Tibial nerve (tissue), 4 donors: ENCODE measurements at regions not wholly inside any gene's neighbourhood (a gene's known extent, or its start where the extent isn't known, plus 50 kb on each side); places are given as distances from the start of the nearest gene placed in this dataset.
"Not testable (repeated sequence)": the region's sequence is repeated elsewhere in the genome, so short reads cannot be mapped to it uniquely, and the experiment has no call there.

Source experiments
- DNase-seq, 2 donors: peaks; one replicate each; pipeline ENCODE4 v3.0.0-alpha.2; 2019; ENCODE audit warnings: low spot score in 2 of 2
- H3K27ac ChIP-seq, 4 donors: fragments of 200-600 bp; sonication (generic) in 3 of 4; one replicate each; pipeline ENCODE4 v1.5.1; 2017 to 2019; ENCODE audit warnings: mild to moderate bottlenecking in 1 of 4
- H3K27me3 ChIP-seq, 2 donors: fragments of 200-600 bp; sonication (generic) in 1 of 2; one replicate each; pipeline versions ENCODE4 v1.5.1 to v1.6.0; 2017 to 2019
- H3K36me3 ChIP-seq, 3 donors: fragments of 200-600 bp; sonication (generic); one replicate each; pipeline ENCODE4 v1.5.1; 2018 to 2019
- H3K4me1 ChIP-seq, 4 donors: fragments of 200-600 bp; sonication (generic) in 3 of 4; one replicate each; pipeline ENCODE4 v1.5.1; 2017 to 2019
- H3K4me3 ChIP-seq, 4 donors: fragments of 200-600 bp; sonication (generic) in 3 of 4; one replicate each; pipeline ENCODE4 v1.5.1; 2017 to 2019; ENCODE audit warnings: mild to moderate bottlenecking in 1 of 4, moderate library complexity in 1 of 4
- H3K9me3 ChIP-seq, 4 donors: fragments of 200-600 bp; sonication (generic) in 3 of 4; one replicate each; pipeline ENCODE4 v1.5.1; 2017 to 2019
- CTCF ChIP-seq, 5 experiments: fragments of 200-600 bp in 3 of 5; fragments of 450-650 bp in 2 of 5; sonication (generic) in 3 of 5; IDR thresholded peaks; one replicate each; pipeline ENCODE4 v1.5.1; 2016 to 2019; ENCODE audit warnings: antibody characterized with exemption in 5 of 5, mild to moderate bottlenecking in 3 of 5, moderate library complexity in 2 of 5
- EP300 ChIP-seq, 2 donors: sonication (generic); formaldehyde crosslinking; IDR thresholded peaks; one replicate each; pipeline ENCODE4 v1.6.1; 2017; ENCODE audit warnings: antibody characterized with exemption in 2 of 2, mild to moderate bottlenecking in 1 of 2
- POLR2A ChIP-seq, 2 donors: fragments of 450-650 bp; IDR thresholded peaks; one replicate each; pipeline ENCODE4 v1.6.1; 2017; ENCODE audit warnings: antibody characterized with exemption in 2 of 2, mild to moderate bottlenecking in 2 of 2, moderate library complexity in 2 of 2
- WGBS, 2 donors: methylation state at CpG; one replicate each; pipeline ENCODE4 v1.1.5; 2018; 5-methylcytosine and 5-hydroxymethylcytosine counted together

GRCh38 chr9:87370049-87370685 is 127.5 kb upstream of the DAPK1 start:
- Histone ChIP-seq H3K27me3 (no peaks in the 10 kb centered on the region), H3K4me1 (no peaks in the 10 kb centered on the region), H3K36me3 (no peaks in the 10 kb centered on the region), H3K27ac (no peak overlapping the region), H3K9me3 (no peaks in the 10 kb centered on the region), H3K4me3 (no peak overlapping the region)
- no peak for DNase-seq
- WGBS, 2 donors = 58 to 59% methylated on average over 9 of the region's 9 CpGs
- TF ChIP-seq POLR2A (IDR thresholded peaks at IDR 0.05) (no peak), CTCF (IDR thresholded peaks at IDR 0.05) (no peak)

DNA sequence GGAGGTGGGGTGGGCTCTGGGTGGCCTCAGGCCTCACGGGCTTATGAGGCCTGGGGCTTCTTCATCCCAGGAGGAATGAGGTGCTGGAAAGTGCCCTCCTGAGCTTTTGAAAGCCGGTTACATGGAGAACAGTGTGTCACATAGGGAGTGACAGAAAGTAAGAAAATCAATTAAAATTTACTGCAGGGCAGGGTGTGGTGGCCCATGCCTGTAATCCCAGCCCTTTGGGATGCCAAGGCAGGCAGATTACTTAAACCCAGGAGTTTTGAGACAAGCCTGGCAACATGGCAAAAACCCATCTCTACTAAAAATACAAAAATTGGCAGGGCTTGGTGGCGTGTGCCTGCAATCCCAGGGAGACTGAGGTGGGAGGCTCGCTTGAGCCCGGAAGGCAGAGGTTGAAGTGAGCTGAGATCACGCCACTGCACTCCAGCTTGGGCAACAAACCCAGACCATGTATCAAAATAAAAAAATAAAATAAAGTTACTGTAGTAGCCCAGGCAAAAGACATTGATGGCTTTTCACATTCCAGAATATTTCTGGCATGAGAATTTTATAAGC is 125.8 kb upstream of the DAPK1 start:
- no peak for DNase-seq
- H3K4me1 ChIP-seq = no peaks in the 10 kb centered on the region
- no peaks in the 10 kb centered on the region for H3K36me3 ChIP-seq
- WGBS, 2 donors = 79 to 82% methylated on average over 6 of the region's 6 CpGs
- TF ChIP-seq EP300 (IDR thresholded peaks at IDR 0.05) = no peak
- no peak for TF ChIP-seq POLR2A (IDR thresholded peaks at IDR 0.05)
- H3K4me3 ChIP-seq = no peak overlapping the region
- H3K27me3 ChIP-seq = no peaks in the 10 kb centered on the region
- no peaks in the 10 kb centered on the region for H3K9me3 ChIP-seq
- no peak overlapping the region for H3K27ac ChIP-seq

- no peak for DNase-seq
- no peak for TF ChIP-seq EP300 (IDR thresholded peaks at IDR 0.05)
- TF ChIP-seq CTCF (IDR thresholded peaks at IDR 0.05) = no peak
- TF ChIP-seq POLR2A (IDR thresholded peaks at IDR 0.05) = no peak
Measured at GRCh38 chr9:87372356-87372851, 125.3 kb upstream of the DAPK1 start.

DNA sequence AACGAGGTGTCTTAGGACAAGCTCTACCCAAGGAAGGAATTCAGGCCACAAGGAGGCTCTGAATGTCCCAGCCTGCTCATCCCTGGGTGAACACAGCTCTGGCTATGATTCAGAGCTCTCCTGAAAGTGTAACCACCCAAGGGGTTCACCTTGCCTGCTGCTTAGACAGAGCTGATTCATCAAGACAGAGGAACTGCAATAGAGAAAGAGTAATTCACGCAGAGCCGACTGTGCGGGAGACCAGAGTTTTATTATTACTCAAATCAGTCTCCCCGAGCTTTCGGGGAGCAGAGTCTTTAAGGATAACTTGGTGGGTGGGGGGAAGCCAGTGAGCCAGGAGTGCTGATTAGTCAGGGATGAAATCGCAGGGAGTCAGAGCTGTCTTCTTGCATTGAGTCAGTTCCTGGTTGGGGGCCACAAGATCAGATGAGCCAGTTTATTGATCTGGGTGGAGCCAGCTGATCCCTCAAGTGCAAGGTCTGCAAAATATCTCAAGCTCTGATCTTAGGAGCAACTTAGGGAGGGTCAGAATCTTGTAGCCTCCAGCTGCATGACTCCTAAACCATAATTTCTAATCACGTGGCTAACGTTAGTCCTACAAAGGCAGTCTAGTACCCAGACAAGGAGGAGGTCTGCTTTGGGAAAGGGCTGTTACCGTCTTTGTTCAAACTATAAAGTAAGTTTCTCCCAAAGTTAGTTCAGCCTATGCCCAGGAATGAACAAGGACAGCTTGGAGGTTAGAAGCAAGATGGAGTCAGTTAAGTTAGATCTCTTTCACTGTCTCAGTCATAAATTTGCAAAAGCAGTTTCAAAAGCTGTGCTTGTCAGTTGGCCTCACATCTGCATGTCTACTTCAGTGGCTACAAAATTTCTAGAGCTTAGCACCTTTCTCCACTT is 123.4 kb upstream of the DAPK1 start:
- not testable (repeated sequence) for H3K4me1 ChIP-seq, H3K27me3 ChIP-seq, H3K4me3 ChIP-seq, DNase-seq, H3K27ac ChIP-seq, H3K9me3 ChIP-seq, H3K36me3 ChIP-seq
- 61 to 68% methylated on average over 10 of the region's 10 CpGs for WGBS, 2 donors

More at GRCh38 chr9:87372356-87372851, 125.3 kb upstream of the DAPK1 start:
- no peaks in the 10 kb centered on the region for H3K9me3 ChIP-seq
- H3K27ac ChIP-seq = no peak overlapping the region
- H3K4me3 ChIP-seq = no peak overlapping the region
- no peaks in the 10 kb centered on the region for H3K36me3 ChIP-seq
- H3K27me3 ChIP-seq = no peaks in the 10 kb centered on the region
- WGBS, 2 donors = 77 to 79% methylated on average over 10 of the region's 10 CpGs
- no peaks in the 10 kb centered on the region for H3K4me1 ChIP-seq

GRCh38 chr9:87375397-87376073 is 122.1 kb upstream of the DAPK1 start:
- H3K9me3 ChIP-seq = no peaks in the 10 kb centered on the region
- WGBS, 2 donors = 42 to 51% methylated on average over 6 to 7 of the region's 7 CpGs
- no peak overlapping the region for H3K4me3 ChIP-seq
- no peak for DNase-seq
- H3K27ac ChIP-seq = no peak overlapping the region
- no peaks in the 10 kb centered on the region for H3K36me3 ChIP-seq
- H3K4me1 ChIP-seq = no peaks in the 10 kb centered on the region
- TF ChIP-seq EP300 (IDR thresholded peaks at IDR 0.05) (no peak), POLR2A (IDR thresholded peaks at IDR 0.05) (no peak), CTCF (IDR thresholded peaks at IDR 0.05) (no peak)
- H3K27me3 ChIP-seq = no peaks in the 10 kb centered on the region
